Neural cell (in vitro differentiated cells): ENCODE measurements at regions not wholly inside any gene's neighbourhood (a gene's known extent, or its start where the extent isn't known, plus 50 kb on each side); places are given as distances from the start of the nearest gene placed in this dataset.

ENCODE experiments used
- MXI1 ChIP-seq: fragments of 450-650 bp; conservative IDR thresholded peaks from 2 replicates; pipeline ENCODE4 v1.6.1; 2014; ENCODE audit warnings: antibody characterized with exemption, mild to moderate bottlenecking; ENCODE audit not compliant: poor library complexity, severe bottlenecking
- RAD21 ChIP-seq: fragments of 450-650 bp; conservative IDR thresholded peaks from 2 replicates; pipeline ENCODE4 v1.6.1; 2014; ENCODE audit warnings: antibody characterized with exemption, mild to moderate bottlenecking, moderate library complexity
- TF ChIP-seq, protein P1 (sequence below): fragments of 450-650 bp; IDR thresholded peaks from 2 replicates; pipeline ENCODE4 v1.5.1; 2014; ENCODE audit warnings: antibody characterized with exemption, mild to moderate bottlenecking, moderate library complexity; ENCODE audit not compliant: poor library complexity, severe bottlenecking

DNA sequence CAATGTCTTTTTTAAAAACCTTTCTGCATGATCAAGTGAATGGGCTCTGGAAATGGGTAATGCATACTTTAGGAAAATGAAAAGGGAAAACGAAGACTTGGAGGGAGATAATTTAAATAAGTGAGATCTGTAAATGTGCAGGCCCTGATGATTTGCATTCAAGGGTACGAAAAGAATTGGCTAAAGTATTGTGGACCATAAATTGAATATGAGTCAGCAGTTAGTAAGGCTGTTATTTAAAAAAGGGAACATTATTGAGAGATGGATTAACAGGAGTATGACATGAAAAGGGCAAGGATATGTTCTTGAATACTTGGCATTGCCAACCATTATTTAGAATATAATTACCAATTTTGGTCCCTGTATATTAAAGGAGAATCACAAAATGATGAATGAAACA is 125.5 kb downstream of the GPAT3 start:
- TF ChIP-seq, protein P1, sequence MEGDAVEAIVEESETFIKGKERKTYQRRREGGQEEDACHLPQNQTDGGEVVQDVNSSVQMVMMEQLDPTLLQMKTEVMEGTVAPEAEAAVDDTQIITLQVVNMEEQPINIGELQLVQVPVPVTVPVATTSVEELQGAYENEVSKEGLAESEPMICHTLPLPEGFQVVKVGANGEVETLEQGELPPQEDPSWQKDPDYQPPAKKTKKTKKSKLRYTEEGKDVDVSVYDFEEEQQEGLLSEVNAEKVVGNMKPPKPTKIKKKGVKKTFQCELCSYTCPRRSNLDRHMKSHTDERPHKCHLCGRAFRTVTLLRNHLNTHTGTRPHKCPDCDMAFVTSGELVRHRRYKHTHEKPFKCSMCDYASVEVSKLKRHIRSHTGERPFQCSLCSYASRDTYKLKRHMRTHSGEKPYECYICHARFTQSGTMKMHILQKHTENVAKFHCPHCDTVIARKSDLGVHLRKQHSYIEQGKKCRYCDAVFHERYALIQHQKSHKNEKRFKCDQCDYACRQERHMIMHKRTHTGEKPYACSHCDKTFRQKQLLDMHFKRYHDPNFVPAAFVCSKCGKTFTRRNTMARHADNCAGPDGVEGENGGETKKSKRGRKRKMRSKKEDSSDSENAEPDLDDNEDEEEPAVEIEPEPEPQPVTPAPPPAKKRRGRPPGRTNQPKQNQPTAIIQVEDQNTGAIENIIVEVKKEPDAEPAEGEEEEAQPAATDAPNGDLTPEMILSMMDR, result no peak
- TF ChIP-seq MXI1 (no peak), RAD21 (no peak)
